ENCODE measurements at regions not wholly inside any gene's neighbourhood (a gene's known extent, or its start where the extent isn't known, plus 50 kb on each side); places are given as distances from the start of the nearest gene placed in this dataset.

DNA sequence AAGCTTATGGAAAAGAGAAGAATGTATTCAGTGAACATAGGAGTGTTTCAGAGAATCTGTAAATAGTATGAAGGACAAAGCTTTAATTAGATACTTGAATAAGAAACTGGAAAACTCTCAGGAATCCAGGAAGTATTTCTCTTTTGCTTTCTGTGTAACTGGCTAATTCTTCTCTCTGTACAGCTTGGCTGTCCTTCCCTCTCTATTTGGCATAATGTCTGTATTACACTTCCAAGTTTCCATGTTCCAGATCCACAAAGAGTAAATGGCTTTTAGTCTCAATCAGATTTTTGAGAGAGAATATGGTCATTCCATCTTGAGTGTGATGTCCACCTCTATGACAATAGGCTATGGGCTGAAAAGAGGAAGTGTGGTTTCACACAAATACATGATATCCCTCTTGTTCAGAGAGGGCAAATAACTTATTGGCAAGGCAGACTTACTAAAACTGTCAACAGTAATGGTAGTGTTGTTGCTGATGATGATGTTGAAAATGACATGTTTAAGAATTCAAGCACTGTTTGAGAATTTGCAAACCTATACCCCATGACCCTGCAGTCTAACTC, 129.2 kb upstream of the ERBB4 start:
- H3K27ac ChIP-seq (ENCODE audit: extremely low read depth, low read depth, low read length), result no peak overlapping the region
- no peaks in the 10 kb centered on the region for H3K9me3 ChIP-seq (ENCODE audit: control insufficient read depth, insufficient read depth, low read depth, low read length)
- no peaks in the 10 kb centered on the region for H3K4me1 ChIP-seq (ENCODE audit: control insufficient read depth, insufficient read depth, low read length)
- CTCF ChIA-PET, result interaction anchor here (0.9 kb wide), 1 partner anchor 13 kb away, joined by 4 read pairs; no protein-coding TSS in a partner anchor
- H3K4me3 ChIP-seq (ENCODE audit: low read depth, low read length), result no peak overlapping the region
- H3K36me3 ChIP-seq (ENCODE audit: control insufficient read depth in 2 of 2, insufficient read depth in 1 of 2, low read length in 2 of 2), result no peaks in the 10 kb centered on the region
- POLR2A ChIA-PET, result no interaction called here
- TF ChIP-seq, protein P1, sequence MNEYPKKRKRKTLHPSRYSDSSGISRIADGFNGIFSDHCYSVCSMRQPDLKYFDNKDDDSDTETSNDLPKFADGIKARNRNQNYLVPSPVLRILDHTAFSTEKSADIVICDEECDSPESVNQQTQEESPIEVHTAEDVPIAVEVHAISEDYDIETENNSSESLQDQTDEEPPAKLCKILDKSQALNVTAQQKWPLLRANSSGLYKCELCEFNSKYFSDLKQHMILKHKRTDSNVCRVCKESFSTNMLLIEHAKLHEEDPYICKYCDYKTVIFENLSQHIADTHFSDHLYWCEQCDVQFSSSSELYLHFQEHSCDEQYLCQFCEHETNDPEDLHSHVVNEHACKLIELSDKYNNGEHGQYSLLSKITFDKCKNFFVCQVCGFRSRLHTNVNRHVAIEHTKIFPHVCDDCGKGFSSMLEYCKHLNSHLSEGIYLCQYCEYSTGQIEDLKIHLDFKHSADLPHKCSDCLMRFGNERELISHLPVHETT (tag by site-specific recombination; IDR thresholded peaks at IDR 0.05), result no peak
- TF ChIP-seq, protein P2, sequence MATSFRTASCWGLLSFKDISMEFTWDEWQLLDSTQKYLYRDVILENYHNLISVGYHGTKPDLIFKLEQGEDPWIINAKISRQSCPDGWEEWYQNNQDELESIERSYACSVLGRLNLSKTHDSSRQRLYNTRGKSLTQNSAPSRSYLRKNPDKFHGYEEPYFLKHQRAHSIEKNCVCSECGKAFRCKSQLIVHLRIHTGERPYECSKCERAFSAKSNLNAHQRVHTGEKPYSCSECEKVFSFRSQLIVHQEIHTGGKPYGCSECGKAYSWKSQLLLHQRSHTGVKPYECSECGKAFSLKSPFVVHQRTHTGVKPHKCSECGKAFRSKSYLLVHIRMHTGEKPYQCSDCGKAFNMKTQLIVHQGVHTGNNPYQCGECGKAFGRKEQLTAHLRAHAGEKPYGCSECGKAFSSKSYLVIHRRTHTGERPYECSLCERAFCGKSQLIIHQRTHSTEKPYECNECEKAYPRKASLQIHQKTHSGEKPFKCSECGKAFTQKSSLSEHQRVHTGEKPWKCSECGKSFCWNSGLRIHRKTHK (tag by site-specific recombination; IDR thresholded peaks at IDR 0.05), result no peak
- TF ChIP-seq ZSCAN18 (tag by site-specific recombination; IDR thresholded peaks at IDR 0.05) (no peak), ZNF843 (tag by site-specific recombination; IDR thresholded peaks at IDR 0.05) (no peak), ZNF530 (tag by site-specific recombination; IDR thresholded peaks at IDR 0.05; ENCODE audit: low read depth) (no peak), ZNF473 (tag by site-specific recombination; IDR thresholded peaks at IDR 0.05) (no peak), ZNF561 (tag by site-specific recombination; IDR thresholded peaks at IDR 0.05; ENCODE audit: borderline replicate concordance) (no peak), ZIC2 (tag by site-specific recombination; IDR thresholded peaks at IDR 0.05) (no peak), ZNF580 (tag by site-specific recombination; IDR thresholded peaks at IDR 0.05) (no peak)
- TF ChIP-seq, protein P3, sequence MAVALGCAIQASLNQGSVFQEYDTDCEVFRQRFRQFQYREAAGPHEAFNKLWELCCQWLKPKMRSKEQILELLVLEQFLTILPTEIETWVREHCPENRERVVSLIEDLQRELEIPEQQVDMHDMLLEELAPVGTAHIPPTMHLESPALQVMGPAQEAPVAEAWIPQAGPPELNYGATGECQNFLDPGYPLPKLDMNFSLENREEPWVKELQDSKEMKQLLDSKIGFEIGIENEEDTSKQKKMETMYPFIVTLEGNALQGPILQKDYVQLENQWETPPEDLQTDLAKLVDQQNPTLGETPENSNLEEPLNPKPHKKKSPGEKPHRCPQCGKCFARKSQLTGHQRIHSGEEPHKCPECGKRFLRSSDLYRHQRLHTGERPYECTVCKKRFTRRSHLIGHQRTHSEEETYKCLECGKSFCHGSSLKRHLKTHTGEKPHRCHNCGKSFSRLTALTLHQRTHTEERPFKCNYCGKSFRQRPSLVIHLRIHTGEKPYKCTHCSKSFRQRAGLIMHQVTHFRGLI (tag by site-specific recombination; IDR thresholded peaks at IDR 0.05), result no peak
- TF ChIP-seq, protein P4, sequence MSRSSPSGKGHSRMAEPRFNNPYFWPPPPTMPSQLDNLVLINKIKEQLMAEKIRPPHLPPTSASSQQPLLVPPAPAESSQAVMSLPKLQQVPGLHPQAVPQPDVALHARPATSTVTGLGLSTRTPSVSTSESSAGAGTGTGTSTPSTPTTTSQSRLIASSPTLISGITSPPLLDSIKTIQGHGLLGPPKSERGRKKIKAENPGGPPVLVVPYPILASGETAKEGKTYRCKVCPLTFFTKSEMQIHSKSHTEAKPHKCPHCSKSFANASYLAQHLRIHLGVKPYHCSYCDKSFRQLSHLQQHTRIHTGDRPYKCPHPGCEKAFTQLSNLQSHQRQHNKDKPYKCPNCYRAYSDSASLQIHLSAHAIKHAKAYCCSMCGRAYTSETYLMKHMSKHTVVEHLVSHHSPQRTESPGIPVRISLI (tag by site-specific recombination; IDR thresholded peaks at IDR 0.05), result no peak

- no peak overlapping the region for H3K4me3 ChIP-seq (ENCODE audit: low read depth, low read length)
- no peak overlapping the region for H3K27ac ChIP-seq (ENCODE audit: extremely low read depth, low read depth, low read length)
- ChIA-PET CTCF (no interaction called here), POLR2A (no interaction called here)
- H3K4me1 ChIP-seq (ENCODE audit: control insufficient read depth, insufficient read depth, low read length), result no peaks in the 10 kb centered on the region
- no peak for TF ChIP-seq ZNF48 (tag by site-specific recombination; IDR thresholded peaks at IDR 0.05)
- H3K9me3 ChIP-seq (ENCODE audit: control insufficient read depth, insufficient read depth, low read depth, low read length), result no peaks in the 10 kb centered on the region
- no peaks in the 10 kb centered on the region for H3K36me3 ChIP-seq (ENCODE audit: control insufficient read depth in 2 of 2, insufficient read depth in 1 of 2, low read length in 2 of 2)
These were observed 127.3 kb upstream of the ERBB4 start for GRCh38 chr2:212665948-212666347.

- TF ChIP-seq ZNF433 (tag by site-specific recombination; IDR thresholded peaks at IDR 0.05; ENCODE audit: low read depth), result no peak
- TF ChIP-seq, protein P5, sequence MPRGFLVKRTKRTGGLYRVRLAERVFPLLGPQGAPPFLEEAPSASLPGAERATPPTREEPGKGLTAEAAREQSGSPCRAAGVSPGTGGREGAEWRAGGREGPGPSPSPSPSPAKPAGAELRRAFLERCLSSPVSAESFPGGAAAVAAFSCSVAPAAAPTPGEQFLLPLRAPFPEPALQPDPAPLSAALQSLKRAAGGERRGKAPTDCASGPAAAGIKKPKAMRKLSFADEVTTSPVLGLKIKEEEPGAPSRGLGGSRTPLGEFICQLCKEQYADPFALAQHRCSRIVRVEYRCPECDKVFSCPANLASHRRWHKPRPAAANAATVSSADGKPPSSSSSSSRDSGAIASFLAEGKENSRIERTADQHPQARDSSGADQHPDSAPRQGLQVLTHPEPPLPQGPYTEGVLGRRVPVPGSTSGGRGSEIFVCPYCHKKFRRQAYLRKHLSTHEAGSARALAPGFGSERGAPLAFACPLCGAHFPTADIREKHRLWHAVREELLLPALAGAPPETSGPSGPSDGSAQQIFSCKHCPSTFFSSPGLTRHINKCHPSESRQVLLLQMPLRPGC (tag by site-specific recombination; IDR thresholded peaks at IDR 0.05), result no peak
- no peak for TF ChIP-seq PRDM4 (tag by site-specific recombination; IDR thresholded peaks at IDR 0.05)
- no peak for TF ChIP-seq ZNF239 (tag by site-specific recombination; IDR thresholded peaks at IDR 0.05)
- CTCF ChIA-PET, result no interaction called here
- Histone ChIP-seq H3K4me1 (ENCODE audit: control insufficient read depth, insufficient read depth, low read length) (no peaks in the 10 kb centered on the region), H3K36me3 (ENCODE audit: control insufficient read depth in 2 of 2, insufficient read depth in 1 of 2, low read length in 2 of 2) (no peaks in the 10 kb centered on the region), H3K4me3 (ENCODE audit: low read depth, low read length) (no peak overlapping the region), H3K9me3 (ENCODE audit: control insufficient read depth, insufficient read depth, low read depth, low read length) (no peaks in the 10 kb centered on the region), H3K27ac (ENCODE audit: extremely low read depth, low read depth, low read length) (no peak overlapping the region)
- POLR2A ChIA-PET, result no interaction called here
These were observed 120.8 kb upstream of the ERBB4 start for GRCh38 chr2:212659441-212659840.

Data from HEK293 (cell line).